Astrocyte of the cerebellum (primary cell): ENCODE measurements at regions not wholly inside any gene's neighbourhood (a gene's known extent, or its start where the extent isn't known, plus 50 kb on each side); places are given as distances from the start of the nearest gene placed in this dataset.

Source experiments
- DNase-seq: peaks from one replicate; pipeline ENCODE4 v3.0.0-alpha.2; 2011; ENCODE audit warnings: low read depth
- H3K4me3 ChIP-seq: 2 replicates; pipeline ENCODE4 v1.5.1; 2011; ENCODE audit warnings: mild to moderate bottlenecking, low read depth, low read length, moderate library complexity
- in situ Hi-C: cut with HindIII; loops from 2 replicates; pipeline ENCODE4 v1.10.0; 2017; ENCODE audit warnings: low sequenced_read_pairs
- TF ChIP-seq, protein P1 (sequence below): IDR thresholded peaks from 2 replicates; pipeline ENCODE4 v1.5.1; 2012; ENCODE audit warnings: low read length, low read depth, moderate library complexity, mild to moderate bottlenecking; ENCODE audit errors: missing control alignments

DNA sequence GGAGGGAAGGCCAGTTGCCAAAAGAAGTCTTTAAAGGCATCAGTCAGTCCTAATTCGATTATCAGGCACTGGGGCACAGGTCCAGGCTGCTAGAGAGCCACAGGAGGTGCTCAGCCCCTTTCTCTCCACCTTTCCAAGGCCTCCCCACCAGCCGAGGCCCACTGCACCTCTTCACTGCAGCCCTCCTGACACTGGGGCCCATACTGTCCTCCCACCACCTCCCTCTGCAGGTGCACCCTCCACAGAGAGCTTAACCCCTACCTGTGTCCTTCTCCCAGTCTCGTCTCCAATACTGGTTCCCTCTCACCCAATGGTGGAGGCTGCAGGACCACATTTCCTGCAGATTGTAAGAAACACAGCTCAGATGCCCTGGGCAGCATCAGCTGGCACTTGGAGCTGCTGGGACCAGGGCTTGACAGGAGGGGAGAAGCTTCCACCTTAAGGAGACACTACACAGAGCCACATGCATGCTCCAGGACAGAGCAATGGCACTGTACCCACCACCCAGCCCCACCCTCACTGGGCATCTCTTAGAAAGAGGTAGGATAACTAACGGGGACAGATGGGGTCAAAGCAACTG is 81.6 kb upstream of the PRR20G start:
- in situ Hi-C loops, result no loop called here
- DNase-seq, result no peak
- TF ChIP-seq, protein P1, sequence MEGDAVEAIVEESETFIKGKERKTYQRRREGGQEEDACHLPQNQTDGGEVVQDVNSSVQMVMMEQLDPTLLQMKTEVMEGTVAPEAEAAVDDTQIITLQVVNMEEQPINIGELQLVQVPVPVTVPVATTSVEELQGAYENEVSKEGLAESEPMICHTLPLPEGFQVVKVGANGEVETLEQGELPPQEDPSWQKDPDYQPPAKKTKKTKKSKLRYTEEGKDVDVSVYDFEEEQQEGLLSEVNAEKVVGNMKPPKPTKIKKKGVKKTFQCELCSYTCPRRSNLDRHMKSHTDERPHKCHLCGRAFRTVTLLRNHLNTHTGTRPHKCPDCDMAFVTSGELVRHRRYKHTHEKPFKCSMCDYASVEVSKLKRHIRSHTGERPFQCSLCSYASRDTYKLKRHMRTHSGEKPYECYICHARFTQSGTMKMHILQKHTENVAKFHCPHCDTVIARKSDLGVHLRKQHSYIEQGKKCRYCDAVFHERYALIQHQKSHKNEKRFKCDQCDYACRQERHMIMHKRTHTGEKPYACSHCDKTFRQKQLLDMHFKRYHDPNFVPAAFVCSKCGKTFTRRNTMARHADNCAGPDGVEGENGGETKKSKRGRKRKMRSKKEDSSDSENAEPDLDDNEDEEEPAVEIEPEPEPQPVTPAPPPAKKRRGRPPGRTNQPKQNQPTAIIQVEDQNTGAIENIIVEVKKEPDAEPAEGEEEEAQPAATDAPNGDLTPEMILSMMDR, result no peak
- H3K4me3 ChIP-seq, result no peak overlapping the region

- TF ChIP-seq, protein P1, result no peak
- DNase-seq, result no peak
- no peak overlapping the region for H3K4me3 ChIP-seq
- in situ Hi-C loops, result no loop called here
Measured at GRCh38 chr3:127368186-127369032, 80.6 kb upstream of the PRR20G start.

DNA sequence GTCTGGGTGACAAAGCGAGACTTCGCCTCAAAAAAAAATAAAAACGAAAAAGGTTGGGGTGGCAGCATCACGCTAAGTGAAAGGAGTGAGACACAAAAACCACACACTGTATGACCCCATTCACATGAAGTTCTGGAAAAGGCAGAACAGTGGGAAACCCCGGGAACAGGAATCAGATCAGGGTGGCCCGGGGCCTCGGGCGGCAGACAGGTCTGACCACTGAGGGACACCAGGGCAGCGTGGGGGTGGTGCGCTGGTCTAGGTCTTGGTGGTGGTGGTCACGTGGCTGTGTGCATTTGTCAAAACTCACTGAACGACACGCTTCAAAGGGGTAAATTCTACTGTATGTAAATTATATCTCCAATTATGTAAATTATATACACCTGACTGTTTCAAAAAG is 79.7 kb upstream of the PRR20G start:
- TF ChIP-seq, protein P1, result no peak
- DNase-seq, result no peak
- in situ Hi-C loops, result no loop called here
- H3K4me3 ChIP-seq, result no peak overlapping the region

DNA sequence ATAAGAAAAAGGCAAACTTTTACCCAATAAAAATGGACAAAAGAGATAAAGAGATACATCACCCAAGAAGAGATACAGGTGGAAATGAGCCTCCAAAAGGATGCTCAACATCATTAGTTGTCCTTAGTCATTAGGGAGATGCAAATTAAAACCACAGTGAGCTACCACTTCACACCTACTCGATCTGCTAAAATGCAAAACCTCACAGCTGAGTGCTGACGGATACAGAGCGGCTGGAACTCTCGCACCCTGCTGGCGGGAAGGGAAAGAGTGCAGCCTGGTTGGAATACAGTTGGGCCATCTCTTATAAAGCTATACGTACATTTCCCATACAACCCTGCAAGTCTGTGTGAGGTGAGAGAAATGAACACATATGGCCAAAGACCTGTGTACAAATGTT is 78.5 kb upstream of the PRR20G start:
- in situ Hi-C loops, result no loop called here
- DNase-seq, result no peak

GRCh38 chr3:127365163-127365798 is 77.4 kb upstream of the PRR20G start:
- DNase-seq, result no peak
- TF ChIP-seq, protein P1, result no peak
- H3K4me3 ChIP-seq, result no peak overlapping the region
- in situ Hi-C loops, result no loop called here

More for the DNA sequence above, 78.5 kb upstream of the PRR20G start:
- H3K4me3 ChIP-seq, result no peak overlapping the region
- TF ChIP-seq, protein P1, result no peak

DNA sequence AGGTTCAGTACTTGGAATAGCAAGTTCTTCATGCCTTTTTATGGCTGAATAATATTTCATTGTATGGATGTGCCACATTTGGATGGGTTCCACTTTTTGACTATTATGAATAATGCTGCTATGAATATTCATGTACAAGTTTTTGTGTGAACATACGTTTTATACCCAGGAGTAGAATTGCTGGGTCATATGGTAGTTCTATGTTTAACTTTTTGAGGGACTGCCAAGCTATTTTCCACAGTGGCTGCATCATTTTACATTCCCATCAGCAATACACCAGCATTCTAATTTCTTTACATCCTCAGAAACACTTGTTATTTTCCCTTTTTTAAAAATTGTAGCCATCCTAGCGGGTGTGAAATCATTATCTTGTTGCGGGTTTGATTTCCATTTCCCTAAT is 76.0 kb upstream of the PRR20G start:
- no peak overlapping the region for H3K4me3 ChIP-seq
- no peak for DNase-seq
- TF ChIP-seq, protein P1, result no peak
- in situ Hi-C loops, result no loop called here
